Activated T-helper 1 cell treated with anti-CD3 and anti-CD28 coated beads, Interleukin-12 subunit alpha, Interleukin-12 subunit beta, Interleukin-2, Interleukin-4 antibody, amounts not matched to agents 30 ng/mL and 10 ng/mL and 1 ng/mL, durations not matched to agents 14 hours and 24 hours and 36 hours (primary cell): ENCODE measurements at regions not wholly inside any gene's neighbourhood (a gene's known extent, or its start where the extent isn't known, plus 50 kb on each side); places are given as distances from the start of the nearest gene placed in this dataset.

Source experiments
- DNase-seq: peaks from one replicate; pipeline ENCODE4 v3.0.0; 2021; ENCODE audit warnings: low spot score
- H3K27ac Mint-ChIP-seq: one replicate; pipeline ENCODE4 v1.8.0; 2021; ENCODE audit warnings: mild to moderate bottlenecking, mixed read lengths
- H3K27me3 Mint-ChIP-seq: one replicate; pipeline ENCODE4 v1.8.0; 2022; ENCODE audit warnings: mild to moderate bottlenecking, moderate library complexity, mixed read lengths; ENCODE audit not compliant: insufficient read depth
- H3K36me3 Mint-ChIP-seq: one replicate; pipeline ENCODE4 v1.8.0; 2021; ENCODE audit warnings: low read depth, mixed read lengths
- H3K4me1 Mint-ChIP-seq: one replicate; pipeline ENCODE4 v1.8.0; 2021; ENCODE audit warnings: low read depth, mixed read lengths
- H3K4me3 Mint-ChIP-seq: one replicate; pipeline ENCODE4 v1.8.0; 2021; ENCODE audit warnings: mild to moderate bottlenecking, moderate library complexity, mixed read lengths
- H3K9me3 Mint-ChIP-seq: one replicate; pipeline ENCODE4 v1.8.0; 2021; ENCODE audit warnings: mixed read lengths
- intact Hi-C: fragments of 100-400 bp; cut with micrococcal nuclease; formaldehyde crosslinking; loops from one replicate; pipeline ENCODE4 v1.15.1; 2024

GRCh38 chr13:52945348-52945747 is 83.3 kb upstream of the OLFM4 start:
- Mint-ChIP-seq H3K27ac (no peak overlapping the region), H3K4me3 (no peak overlapping the region), H3K4me1 (no peaks in the 10 kb centered on the region), H3K27me3 (no peaks in the 10 kb centered on the region), H3K36me3 (no peaks in the 10 kb centered on the region), H3K9me3 (no peaks in the 10 kb centered on the region)
- intact Hi-C loops, result no loop called here
- no peak for DNase-seq

DNA sequence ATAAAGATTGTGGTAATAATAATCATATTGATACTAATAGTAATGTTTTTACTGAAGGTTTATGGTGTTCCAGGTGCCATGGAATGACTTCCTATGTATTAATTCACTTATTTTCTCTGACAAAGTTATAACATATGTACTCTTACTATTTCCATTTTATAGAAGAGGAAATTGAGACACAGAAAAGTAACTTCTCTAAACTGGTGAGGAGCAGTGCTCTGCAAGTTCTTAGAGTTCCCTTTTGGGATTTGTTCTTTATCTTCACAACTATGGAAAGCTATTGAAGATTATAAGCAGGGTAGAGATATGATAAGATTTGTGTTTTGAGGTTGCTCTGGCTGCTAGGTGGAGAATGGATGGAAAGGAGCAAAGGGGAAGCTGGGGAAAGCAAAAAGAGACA is 83.9 kb upstream of the OLFM4 start:
- no peaks in the 10 kb centered on the region for H3K9me3 Mint-ChIP-seq
- no peaks in the 10 kb centered on the region for H3K4me1 Mint-ChIP-seq
- H3K27ac Mint-ChIP-seq, result no peak overlapping the region
- H3K36me3 Mint-ChIP-seq, result no peaks in the 10 kb centered on the region
- H3K27me3 Mint-ChIP-seq, result no peaks in the 10 kb centered on the region
- no peak for DNase-seq
- no peak overlapping the region for H3K4me3 Mint-ChIP-seq
- intact Hi-C loops, result no loop called here

DNA sequence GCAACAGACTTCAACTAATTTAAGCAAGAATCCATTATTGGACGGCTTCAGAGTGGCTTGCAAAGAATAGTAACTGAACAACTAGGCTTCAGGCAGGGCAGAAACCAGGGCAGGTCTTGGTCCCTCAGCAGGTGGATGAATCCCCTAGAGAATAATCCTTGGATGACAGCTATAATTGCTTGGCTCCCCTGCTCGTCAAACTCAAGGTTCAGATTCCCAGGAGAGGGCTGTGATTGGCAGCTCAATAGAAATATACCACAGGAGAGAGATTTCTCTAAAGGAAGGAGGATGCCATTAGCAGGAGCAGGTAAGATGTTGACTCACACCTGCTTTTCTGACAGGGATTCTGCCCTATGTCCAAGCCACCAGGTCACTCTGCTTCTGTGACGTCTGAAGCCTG is 89.6 kb upstream of the PCDH8 start:
- no peaks in the 10 kb centered on the region for H3K9me3 Mint-ChIP-seq
- H3K27ac Mint-ChIP-seq, result no peak overlapping the region
- no peaks in the 10 kb centered on the region for H3K27me3 Mint-ChIP-seq
- DNase-seq, result no peak
- no peaks in the 10 kb centered on the region for H3K36me3 Mint-ChIP-seq
- H3K4me3 Mint-ChIP-seq, result no peak overlapping the region
- H3K4me1 Mint-ChIP-seq, result no peaks in the 10 kb centered on the region
- intact Hi-C loops, result no loop called here

DNA sequence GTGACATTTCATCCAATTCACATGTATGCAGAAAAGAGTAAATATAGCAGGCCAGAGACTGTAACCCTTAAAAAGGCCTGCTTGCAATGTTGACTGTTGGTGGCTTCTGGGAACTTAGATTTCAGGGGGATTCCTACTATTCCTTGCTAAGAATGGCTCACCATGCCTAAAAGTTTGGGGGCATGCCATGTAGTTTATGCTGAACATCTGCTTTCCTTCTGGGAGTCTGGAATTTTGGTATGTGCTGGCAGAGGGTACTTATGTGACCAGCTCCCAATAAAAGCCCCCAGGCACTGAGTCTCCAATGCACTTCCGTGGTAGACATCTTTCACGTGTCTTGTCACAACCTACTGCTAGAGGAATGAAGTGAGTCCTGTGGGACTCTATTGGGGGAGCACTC is 88.4 kb upstream of the PCDH8 start:
- Mint-ChIP-seq H3K4me3 (no peak overlapping the region), H3K4me1 (no peaks in the 10 kb centered on the region), H3K36me3 (no peaks in the 10 kb centered on the region), H3K9me3 (no peaks in the 10 kb centered on the region), H3K27me3 (no peaks in the 10 kb centered on the region), H3K27ac (no peak overlapping the region)
- intact Hi-C loops, result no loop called here
- no peak for DNase-seq

DNA sequence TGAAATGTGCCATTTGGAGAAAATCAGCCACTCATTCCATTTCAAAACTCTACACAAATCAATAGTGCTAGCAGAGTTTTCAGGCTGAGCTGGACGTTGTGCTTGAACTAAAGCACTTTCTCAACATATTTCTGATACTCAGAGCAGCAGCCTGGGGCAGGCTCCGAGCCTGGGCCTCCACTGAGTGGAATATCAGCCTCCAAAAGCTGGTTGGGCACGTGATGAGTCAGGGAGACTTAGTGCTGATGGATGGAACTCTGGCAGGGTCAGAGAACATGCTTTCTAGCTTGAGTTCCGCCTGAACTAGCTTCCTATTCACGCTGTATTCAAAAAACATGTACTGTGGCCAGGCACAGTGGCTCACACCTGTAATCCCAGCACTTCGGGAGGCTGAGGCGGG is 85.8 kb upstream of the PCDH8 start:
- no peak overlapping the region for H3K27ac Mint-ChIP-seq
- H3K9me3 Mint-ChIP-seq, result no peaks in the 10 kb centered on the region
- H3K27me3 Mint-ChIP-seq, result no peaks in the 10 kb centered on the region
- no peaks in the 10 kb centered on the region for H3K4me1 Mint-ChIP-seq
- no peak for DNase-seq
- intact Hi-C loops, result no loop called here
- H3K4me3 Mint-ChIP-seq, result no peak overlapping the region
- no peaks in the 10 kb centered on the region for H3K36me3 Mint-ChIP-seq

- Mint-ChIP-seq H3K4me3 (no peak overlapping the region), H3K27me3 (no peaks in the 10 kb centered on the region), H3K27ac (no peak overlapping the region), H3K9me3 (no peaks in the 10 kb centered on the region), H3K4me1 (no peaks in the 10 kb centered on the region), H3K36me3 (no peaks in the 10 kb centered on the region)
- no peak for DNase-seq
- intact Hi-C loops, result no loop called here
These were observed 85.2 kb upstream of the PCDH8 start for GRCh38 chr13:52933547-52934210.

DNA sequence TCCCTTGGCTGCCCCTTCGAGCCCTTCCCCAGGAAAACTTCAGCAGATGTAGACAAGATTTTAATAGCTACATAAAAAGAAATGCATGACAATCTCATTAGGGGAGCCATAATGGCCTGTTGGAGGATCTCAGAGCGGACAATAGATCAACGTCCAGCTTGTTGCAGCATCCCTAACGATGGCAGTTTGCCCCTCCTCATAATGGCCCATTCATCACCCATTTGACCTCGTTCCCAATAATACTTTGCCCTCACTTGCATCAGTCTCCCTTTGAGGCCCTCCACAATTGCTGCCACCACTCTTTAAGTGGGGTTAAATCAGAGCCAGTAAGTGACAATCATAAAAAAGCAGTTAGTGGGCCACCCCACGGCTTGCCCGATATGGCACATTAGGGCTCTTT is 84.7 kb upstream of the PCDH8 start:
- no peaks in the 10 kb centered on the region for H3K36me3 Mint-ChIP-seq
- no peak for DNase-seq
- no peaks in the 10 kb centered on the region for H3K9me3 Mint-ChIP-seq
- H3K4me3 Mint-ChIP-seq, result no peak overlapping the region
- H3K27me3 Mint-ChIP-seq, result no peaks in the 10 kb centered on the region
- no peaks in the 10 kb centered on the region for H3K4me1 Mint-ChIP-seq
- no peak overlapping the region for H3K27ac Mint-ChIP-seq
- intact Hi-C loops, result no loop called here

- no peaks in the 10 kb centered on the region for H3K27me3 Mint-ChIP-seq
- no peak overlapping the region for H3K4me3 Mint-ChIP-seq
- H3K9me3 Mint-ChIP-seq, result no peaks in the 10 kb centered on the region
- intact Hi-C loops, result no loop called here
- no peaks in the 10 kb centered on the region for H3K36me3 Mint-ChIP-seq
- H3K4me1 Mint-ChIP-seq, result no peaks in the 10 kb centered on the region
- no peak for DNase-seq
- no peak overlapping the region for H3K27ac Mint-ChIP-seq
These were observed 84.2 kb upstream of the PCDH8 start for GRCh38 chr13:52932649-52933048.

DNA sequence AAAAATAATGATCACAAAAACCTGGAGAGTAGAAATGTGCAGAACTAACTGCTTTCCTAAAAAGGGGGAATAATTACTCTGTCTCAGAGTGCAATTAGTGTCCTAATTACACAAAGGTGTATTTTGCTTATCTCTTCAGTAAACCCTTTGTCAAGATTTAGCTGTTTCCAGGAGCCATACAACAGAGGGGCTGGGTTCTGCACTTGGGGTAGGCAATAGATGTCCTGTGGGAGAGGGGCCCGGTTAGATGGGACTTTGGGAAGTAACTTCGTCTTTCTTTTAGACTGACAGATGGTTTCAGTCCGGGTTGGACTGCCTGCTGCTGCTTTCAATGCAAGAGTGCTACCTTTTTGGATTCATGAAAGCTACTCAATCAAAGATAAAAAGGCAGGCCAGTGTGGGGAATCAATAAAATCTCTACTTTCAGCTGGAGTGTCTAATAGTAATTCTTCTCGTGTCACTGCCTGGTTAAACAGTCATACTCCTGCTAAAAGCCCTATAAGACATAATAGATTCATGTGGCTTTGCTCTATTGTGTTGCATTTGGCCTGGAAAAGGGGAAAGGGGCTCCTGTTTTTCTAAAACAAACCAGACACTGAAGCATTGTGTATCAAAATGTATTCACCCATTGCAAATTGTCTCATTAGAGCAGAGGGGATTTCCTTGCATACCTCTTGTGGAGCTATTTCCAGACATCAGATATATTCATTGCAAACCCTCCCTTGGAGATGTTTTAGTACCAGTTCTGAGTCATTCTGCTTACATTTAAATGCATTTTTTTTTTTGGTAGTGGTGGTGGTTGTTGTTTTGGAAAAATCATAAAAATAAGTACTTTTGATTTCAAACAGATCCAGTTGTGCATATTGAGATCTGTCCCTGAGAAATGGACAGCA is 83.3 kb upstream of the PCDH8 start:
- DNase-seq, result no peak
- Mint-ChIP-seq H3K27ac (no peak overlapping the region), H3K4me1 (no peaks in the 10 kb centered on the region), H3K36me3 (no peaks in the 10 kb centered on the region), H3K27me3 (no peaks in the 10 kb centered on the region), H3K9me3 (no peaks in the 10 kb centered on the region), H3K4me3 (no peak overlapping the region)
- intact Hi-C loops, result no loop called here

- Mint-ChIP-seq H3K27ac (no peak overlapping the region), H3K4me3 (no peak overlapping the region), H3K9me3 (no peaks in the 10 kb centered on the region), H3K4me1 (no peaks in the 10 kb centered on the region), H3K36me3 (no peaks in the 10 kb centered on the region), H3K27me3 (no peaks in the 10 kb centered on the region)
- intact Hi-C loops, result no loop called here
- DNase-seq, result no peak
These were observed 82.7 kb upstream of the PCDH8 start for GRCh38 chr13:52931131-52931530.

- H3K4me3 Mint-ChIP-seq, result no peak overlapping the region
- H3K36me3 Mint-ChIP-seq, result no peaks in the 10 kb centered on the region
- H3K27ac Mint-ChIP-seq, result no peak overlapping the region
- H3K4me1 Mint-ChIP-seq, result no peaks in the 10 kb centered on the region
- no peaks in the 10 kb centered on the region for H3K9me3 Mint-ChIP-seq
- intact Hi-C loops, result no loop called here
- H3K27me3 Mint-ChIP-seq, result no peaks in the 10 kb centered on the region
- DNase-seq, result no peak
These were observed 81.4 kb upstream of the PCDH8 start for GRCh38 chr13:52929846-52930245.

GRCh38 chr13:52926971-52927370 is 78.5 kb upstream of the PCDH8 start:
- H3K27ac Mint-ChIP-seq, result no peak overlapping the region
- no peaks in the 10 kb centered on the region for H3K27me3 Mint-ChIP-seq
- no peaks in the 10 kb centered on the region for H3K36me3 Mint-ChIP-seq

DNA sequence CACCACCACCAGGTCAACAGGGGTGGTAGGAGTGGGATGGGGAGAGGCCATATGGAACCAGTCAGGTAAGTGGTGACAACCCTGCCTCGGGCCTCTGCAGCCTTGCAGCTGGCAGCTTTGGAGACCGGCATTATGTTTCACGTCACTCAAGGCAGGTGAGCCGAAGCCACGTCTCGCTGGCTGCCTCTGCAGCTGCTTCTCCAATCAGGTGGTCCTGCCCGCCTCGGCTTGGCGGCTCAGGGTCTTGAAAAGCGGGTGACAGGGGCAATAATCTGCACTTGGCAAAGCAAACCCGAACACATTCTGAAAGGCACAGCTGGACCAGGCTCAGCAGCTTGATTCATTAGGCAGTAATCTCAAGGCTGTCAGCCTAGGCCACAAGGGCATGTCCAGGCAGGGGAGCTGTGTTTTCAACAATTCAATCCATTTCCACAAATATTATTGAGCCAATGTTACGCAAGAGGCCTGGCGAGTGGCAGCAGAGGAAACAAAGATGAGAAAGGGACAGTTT is 77.4 kb upstream of the PCDH8 start:
- H3K9me3 Mint-ChIP-seq, result no peaks in the 10 kb centered on the region
- intact Hi-C loops, result no loop called here
- H3K27ac Mint-ChIP-seq, result no peak overlapping the region
- H3K36me3 Mint-ChIP-seq, result no peaks in the 10 kb centered on the region
- H3K4me3 Mint-ChIP-seq, result no peak overlapping the region
- H3K27me3 Mint-ChIP-seq, result no peaks in the 10 kb centered on the region
- H3K4me1 Mint-ChIP-seq, result no peaks in the 10 kb centered on the region
- no peak for DNase-seq

More at GRCh38 chr13:52926971-52927370, 78.5 kb upstream of the PCDH8 start:
- no peak for DNase-seq
- Mint-ChIP-seq H3K9me3 (no peaks in the 10 kb centered on the region), H3K4me1 (no peaks in the 10 kb centered on the region), H3K4me3 (no peak overlapping the region)
- intact Hi-C loops, result no loop called here
